HEK293 (cell line): ENCODE measurements at regions not wholly inside any gene's neighbourhood (a gene's known extent, or its start where the extent isn't known, plus 50 kb on each side); places are given as distances from the start of the nearest gene placed in this dataset.

Experiments used
- CTCF ChIA-PET: fragments of 350-600 bp; formaldehyde crosslinking; extraction: SDS; loops from one replicate; lab custom pipeline; 2021; ENCODE audit warnings: antibody characterized with exemption; lab: Yijun Ruan, JAX
- POLR2A ChIA-PET: fragments of 300-600 bp; formaldehyde crosslinking; extraction: SDS; loops from one replicate; lab custom pipeline; 2020; ENCODE audit warnings: antibody characterized with exemption, inconsistent platforms; lab: Yijun Ruan, JAX
- H3K27ac ChIP-seq: fragments of 200-500 bp; sonication (Bioruptor generic); 2 replicates; pipeline ENCODE4 v1.5.1; 2014; ENCODE audit warnings: low read depth, low read length, control low read depth, inconsistent platforms; ENCODE audit errors: extremely low read depth
- H3K36me3 ChIP-seq, 2 experiments: fragments of 200-500 bp in 1 of 2; sonication (Bioruptor generic) in 1 of 2; 1 replicate in 1 of 2; 2 replicates in 1 of 2; pipeline ENCODE4 v1.5.1; 2014 to 2017; ENCODE audit warnings: inconsistent platforms in 2 of 2, low read length in 2 of 2; ENCODE audit not compliant: control insufficient read depth in 2 of 2, insufficient read depth in 1 of 2
- H3K4me1 ChIP-seq: fragments of 200-500 bp; sonication (Bioruptor generic); 2 replicates; pipeline ENCODE4 v1.5.1; 2014; ENCODE audit warnings: mild to moderate bottlenecking, low read length, inconsistent platforms; ENCODE audit not compliant: control insufficient read depth, insufficient read depth
- H3K4me3 ChIP-seq: 2 replicates; pipeline ENCODE4 v1.5.1; 2011; ENCODE audit warnings: low read depth, mild to moderate bottlenecking, control low read depth, low read length, moderate library complexity
- H3K9me3 ChIP-seq: fragments of 200-500 bp; sonication (Bioruptor generic); 2 replicates; pipeline ENCODE4 v1.5.1; 2014; ENCODE audit warnings: low read depth, low read length, inconsistent platforms; ENCODE audit not compliant: control insufficient read depth, insufficient read depth
- BCL11B ChIP-seq: fragments of 450-650 bp; formaldehyde crosslinking; IDR thresholded peaks from 2 replicates; pipeline ENCODE4 v1.5.1; 2016; ENCODE audit warnings: low read depth, missing biosample characterization, missing genetic modification characterization
- EGR2 ChIP-seq: fragments of 450-650 bp; formaldehyde crosslinking; IDR thresholded peaks from 2 replicates; pipeline ENCODE4 v1.5.1; 2016; ENCODE audit warnings: low read depth, missing biosample characterization, missing genetic modification characterization
- GLI2 ChIP-seq: fragments of 450-650 bp; formaldehyde crosslinking; IDR thresholded peaks from 2 replicates; pipeline ENCODE4; 2017; ENCODE audit warnings: missing biosample characterization, missing genetic modification characterization, low read depth, borderline replicate concordance
- KLF9 ChIP-seq: fragments of 450-650 bp; formaldehyde crosslinking; IDR thresholded peaks from 2 replicates; pipeline ENCODE4 v1.5.1; 2016; ENCODE audit warnings: missing biosample characterization, missing genetic modification characterization, low read depth
- SCRT2 ChIP-seq: fragments of 450-650 bp; formaldehyde crosslinking; IDR thresholded peaks from 2 replicates; pipeline ENCODE4 v1.5.1; 2016; ENCODE audit warnings: missing biosample characterization, missing genetic modification characterization
- YY2 ChIP-seq: fragments of 450-650 bp; formaldehyde crosslinking; IDR thresholded peaks from 2 replicates; pipeline ENCODE4 v1.5.1; 2016; ENCODE audit warnings: missing biosample characterization, missing genetic modification characterization
- ZBTB17 ChIP-seq: fragments of 450-650 bp; formaldehyde crosslinking; IDR thresholded peaks from 2 replicates; pipeline ENCODE4 v1.5.1; 2016; ENCODE audit warnings: missing biosample characterization, missing genetic modification characterization
- ZBTB44 ChIP-seq: fragments of 450-650 bp; IDR thresholded peaks from 2 replicates; pipeline ENCODE4 v1.5.1; 2018; ENCODE audit warnings: missing biosample characterization, mild to moderate bottlenecking, missing genetic modification characterization
- ZBTB7A ChIP-seq: fragments of 450-650 bp; formaldehyde crosslinking; IDR thresholded peaks from 2 replicates; pipeline ENCODE4 v1.5.1; 2016; ENCODE audit warnings: low read depth, missing biosample characterization, missing genetic modification characterization
- ZFP3 ChIP-seq: fragments of 450-650 bp; formaldehyde crosslinking; IDR thresholded peaks from 2 replicates; pipeline ENCODE4 v1.5.1; 2016; ENCODE audit warnings: low read depth, missing biosample characterization, missing genetic modification characterization
- ZFP41 ChIP-seq: fragments of 450-650 bp; formaldehyde crosslinking; IDR thresholded peaks from 2 replicates; pipeline ENCODE4 v1.5.1; 2016; ENCODE audit warnings: missing biosample characterization, missing genetic modification characterization, borderline replicate concordance
- ZNF132 ChIP-seq: fragments of 450-650 bp; formaldehyde crosslinking; IDR thresholded peaks from 2 replicates; pipeline ENCODE4 v1.5.1; 2017; ENCODE audit warnings: missing biosample characterization, missing genetic modification characterization, borderline replicate concordance
- ZNF175 ChIP-seq: fragments of 450-650 bp; formaldehyde crosslinking; IDR thresholded peaks from 2 replicates; pipeline ENCODE4 v1.5.1; 2016; ENCODE audit warnings: missing biosample characterization, missing genetic modification characterization
- ZNF184 ChIP-seq: fragments of 450-650 bp; IDR thresholded peaks from 2 replicates; pipeline ENCODE4 v1.5.1; 2018; ENCODE audit warnings: missing biosample characterization, mild to moderate bottlenecking, missing genetic modification characterization
- ZNF580 ChIP-seq: fragments of 450-650 bp; formaldehyde crosslinking; IDR thresholded peaks from 2 replicates; pipeline ENCODE4 v1.5.1; 2016; ENCODE audit warnings: missing biosample characterization, missing genetic modification characterization
- ZNF654 ChIP-seq: fragments of 450-650 bp; formaldehyde crosslinking; IDR thresholded peaks from 2 replicates; pipeline ENCODE4 v1.5.1; 2016; ENCODE audit warnings: low read depth, missing biosample characterization, missing genetic modification characterization
- ZNF658 ChIP-seq: fragments of 450-650 bp; formaldehyde crosslinking; IDR thresholded peaks from 2 replicates; pipeline ENCODE4; 2016; ENCODE audit warnings: missing biosample characterization, missing genetic modification characterization
- ZNF830 ChIP-seq: fragments of 450-650 bp; IDR thresholded peaks from 2 replicates; pipeline ENCODE4 v1.5.0; 2018; ENCODE audit warnings: missing biosample characterization, missing genetic modification characterization, low read depth, mild to moderate bottlenecking, moderate library complexity
- ZSCAN4 ChIP-seq: fragments of 450-650 bp; formaldehyde crosslinking; IDR thresholded peaks from 2 replicates; pipeline ENCODE4 v1.5.1; 2017; ENCODE audit warnings: missing biosample characterization, missing genetic modification characterization

GRCh38 chr3:86788371-86788770, 202.6 kb downstream of the VGLL3 start (continued):
- TF ChIP-seq ZFP41 (tag by site-specific recombination) (no peak), ZNF830 (tag by site-specific recombination) (no peak), GLI2 (tag by site-specific recombination) (no peak), EGR2 (no peak)

- CTCF ChIA-PET: interaction anchor here (1.3 kb wide), 1 partner anchor 295 kb away, joined by 4 read pairs; no protein-coding TSS in a partner anchor
- no peak overlapping the region for H3K27ac ChIP-seq
- H3K9me3 ChIP-seq: no peaks in the 10 kb centered on the region
- POLR2A ChIA-PET: no interaction called here
- no peak for TF ChIP-seq ZNF580 (tag by site-specific recombination)
- H3K36me3 ChIP-seq: no peaks in the 10 kb centered on the region
- no peaks in the 10 kb centered on the region for H3K4me1 ChIP-seq
- no peak overlapping the region for H3K4me3 ChIP-seq
Observed at GRCh38 chr3:86787091-86787490, 203.9 kb downstream of the VGLL3 start.

- TF ChIP-seq ZNF654 (tag by site-specific recombination) (peak; percentile 42), SCRT2 (tag by site-specific recombination) (no peak), YY2 (tag by site-specific recombination) (no peak), ZNF132 (tag by site-specific recombination) (no peak)
Observed at GRCh38 chr3:86785386-86785785, 205.6 kb downstream of the VGLL3 start.

GRCh38 chr3:86782866-86783265, 208.1 kb downstream of the VGLL3 start:
- Histone ChIP-seq H3K4me1 (no peaks in the 10 kb centered on the region), H3K36me3 (no peaks in the 10 kb centered on the region), H3K27ac (no peak overlapping the region), H3K9me3 (no peaks in the 10 kb centered on the region), H3K4me3 (no peak overlapping the region)
- ChIA-PET CTCF (interaction anchor here (0.6 kb wide), 1 partner anchor 60 kb away, joined by 3 read pairs; no protein-coding TSS in a partner anchor), POLR2A (no interaction called here)
- TF ChIP-seq ZBTB44 (no peak), BCL11B (tag by site-specific recombination) (no peak), ZNF658 (no peak), ZBTB7A (tag by site-specific recombination) (no peak), ZNF184 (tag by site-specific recombination) (no peak), ZFP3 (tag by site-specific recombination) (no peak), KLF9 (tag by site-specific recombination) (no peak)

More at GRCh38 chr3:86785386-86785785, 205.6 kb downstream of the VGLL3 start:
- Histone ChIP-seq H3K4me1 (no peaks in the 10 kb centered on the region), H3K27ac (no peak overlapping the region), H3K4me3 (no peak overlapping the region), H3K9me3 (no peaks in the 10 kb centered on the region), H3K36me3 (no peaks in the 10 kb centered on the region)
- ChIA-PET POLR2A (no interaction called here), CTCF (interaction anchor here (1.0 to 2.0 kb wide), 2 partner anchors 10 to 296 kb away, joined by 3 to 7 read pairs; no protein-coding TSS in a partner anchor)

GRCh38 chr3:86782286-86782685, 208.7 kb downstream of the VGLL3 start:
- CTCF ChIA-PET: interaction anchor here (0.6 kb wide), 1 partner anchor 60 kb away, joined by 3 read pairs; no protein-coding TSS in a partner anchor
- TF ChIP-seq ZBTB17 (no peak), YY2 (tag by site-specific recombination) (no peak), ZSCAN4 (tag by site-specific recombination) (no peak), ZNF175 (tag by site-specific recombination) (no peak)
- H3K9me3 ChIP-seq: no peaks in the 10 kb centered on the region
- H3K4me1 ChIP-seq: no peaks in the 10 kb centered on the region
- POLR2A ChIA-PET: no interaction called here
- H3K4me3 ChIP-seq: no peak overlapping the region
- no peak overlapping the region for H3K27ac ChIP-seq
- H3K36me3 ChIP-seq: no peaks in the 10 kb centered on the region
